Spleen (tissue), 11 donors: ENCODE measurements at regions not wholly inside any gene's neighbourhood (a gene's known extent, or its start where the extent isn't known, plus 50 kb on each side); places are given as distances from the start of the nearest gene placed in this dataset.

Source experiments
- DNase-seq: peaks from one replicate; pipeline ENCODE4 v3.0.0-alpha.2; 2020
- H3K27ac ChIP-seq, 8 donors: fragments of 200-600 bp; sonication (generic) in 7 of 8; 1 replicate in 4 of 8; 2 replicates in 4 of 8; pipeline versions ENCODE4 v1.5.0 to v1.8.0; 2016 to 2021; ENCODE audit warnings: inconsistent platforms in 4 of 8, mild to moderate bottlenecking in 4 of 8, moderate library complexity in 1 of 8
- H3K27me3 ChIP-seq, 7 donors: fragments of 200-600 bp; sonication (generic) in 6 of 7; replicated peaks in 1 of 7; 1 replicate in 4 of 7; 2 replicates in 3 of 7; pipeline versions ENCODE4 v1.5.0 to v1.8.0; 2016 to 2021; ENCODE audit warnings: inconsistent platforms in 3 of 7, mild to moderate bottlenecking in 1 of 7
- H3K36me3 ChIP-seq, 6 donors: fragments of 200-600 bp; sonication (generic) in 5 of 6; 1 replicate in 4 of 6; 2 replicates in 2 of 6; pipeline versions ENCODE4 v1.5.0 to v1.8.0; 2016 to 2021; ENCODE audit warnings: inconsistent platforms in 2 of 6
- H3K4me1 ChIP-seq, 6 donors: fragments of 200-600 bp; sonication (generic) in 5 of 6; 1 replicate in 3 of 6; 2 replicates in 3 of 6; pipeline versions ENCODE4 v1.5.0 to v1.8.0; 2016 to 2021; ENCODE audit warnings: inconsistent platforms in 3 of 6
- H3K4me3 ChIP-seq, 8 donors: fragments of 200-600 bp; sonication (generic) in 7 of 8; 1 replicate in 4 of 8; 2 replicates in 4 of 8; pipeline versions ENCODE4 v1.5.0 to v1.8.0; 2016 to 2021; ENCODE audit warnings: inconsistent platforms in 4 of 8, mild to moderate bottlenecking in 4 of 8, moderate library complexity in 2 of 8
- H3K9me3 ChIP-seq, 8 donors: fragments of 200-600 bp; sonication (generic) in 7 of 8; 1 replicate in 4 of 8; 2 replicates in 4 of 8; pipeline versions ENCODE4 v1.5.0 to v1.8.0; 2016 to 2021; ENCODE audit warnings: inconsistent platforms in 4 of 8
- CTCF ChIP-seq, 11 experiments: fragments of 200-600 bp in 7 of 11; fragments of 450-650 bp in 4 of 11; sonication (generic) in 4 of 11; IDR thresholded peaks in 8 of 11; conservative IDR thresholded peaks in 3 of 11; 1 replicate in 7 of 11; 2 replicates in 4 of 11; pipeline versions ENCODE4 v1.4.0 to v1.8.0; 2016 to 2021; ENCODE audit warnings: antibody characterized with exemption in 11 of 11, inconsistent platforms in 4 of 11, mild to moderate bottlenecking in 1 of 11
- POLR2A ChIP-seq, 3 donors: fragments of 450-650 bp; IDR thresholded peaks; one replicate each; pipeline ENCODE4 v1.5.1; 2017; ENCODE audit warnings: antibody characterized with exemption in 3 of 3, mild to moderate bottlenecking in 1 of 3
- POLR2AphosphoS5 ChIP-seq, 3 donors: sonication (generic); formaldehyde crosslinking; IDR thresholded peaks; one replicate each; pipeline ENCODE4 v1.5.1; 2017; ENCODE audit warnings: antibody characterized with exemption in 3 of 3
- WGBS, 5 donors: extraction: QIAGEN DNeasy Blood & Tissue Kit in 3 of 5; methylation state at CpG; one replicate each; pipeline versions ENCODE4 v1.1.5 to v1.1.7; 2013 to 2018; 5-methylcytosine and 5-hydroxymethylcytosine counted together
- intact Hi-C: fragments of 100-400 bp; cut with DNase I; formaldehyde crosslinking; loops from one replicate; pipeline ENCODE4 v1.15.0; 2023; ENCODE audit warnings: low total_unique reads
- donor health status: healthy with polysubstance abuse.
- donor health status: DM: no; HTN: no; CAD: no; lungs with moderate emphysema.
- donor health status: DM: no; HTN: no; CAD: no.
- donor health status: Bipolar disorder and iron deficiency.
- donor health status: healthy.
- donor health status: DM: no; HTN: no; CAD: no.
- donor health status: DM: yes; HTN: yes; CAD: no.

- WGBS, 5 donors: 61 to 82% (median 72%) methylated on average over 2 of the region's 2 CpGs
- Histone ChIP-seq H3K36me3 (no peaks in the 10 kb centered on the region), H3K27me3 (no peaks in the 10 kb centered on the region), H3K4me1 (no peaks in the 10 kb centered on the region), H3K9me3 (no peaks in the 10 kb centered on the region), H3K27ac (no peak overlapping the region), H3K4me3 (no peak overlapping the region)
- DNase-seq: no peak
- TF ChIP-seq POLR2A (IDR thresholded peaks at IDR 0.05): no peak
- no peak for TF ChIP-seq CTCF (IDR thresholded peaks at IDR 0.05 in 8 of 11, conservative IDR thresholded peaks at IDR 0.05 in 3 of 11)
- TF ChIP-seq POLR2AphosphoS5 (IDR thresholded peaks at IDR 0.05): no peak
- intact Hi-C loops: no loop called here
Observed at GRCh38 chr15:96115642-96116041, 214.9 kb upstream of the NR2F2 start.

- TF ChIP-seq CTCF (IDR thresholded peaks at IDR 0.05 in 8 of 11, conservative IDR thresholded peaks at IDR 0.05 in 3 of 11): no peak
- TF ChIP-seq POLR2AphosphoS5 (IDR thresholded peaks at IDR 0.05): no peak
- no peak for TF ChIP-seq POLR2A (IDR thresholded peaks at IDR 0.05)
- intact Hi-C loops: no loop called here
Observed at GRCh38 chr15:96117270-96117669, 213.2 kb upstream of the NR2F2 start.

GRCh38 chr15:96119734-96120133 lies 210.8 kb upstream of the NR2F2 start:
- no peak for DNase-seq
- Histone ChIP-seq H3K9me3 (no peaks in the 10 kb centered on the region), H3K36me3 (no peaks in the 10 kb centered on the region), H3K4me1 (no peaks in the 10 kb centered on the region), H3K27ac (no peak overlapping the region), H3K27me3 (no peaks in the 10 kb centered on the region), H3K4me3 (no peak overlapping the region)
- intact Hi-C loops: no loop called here
- WGBS, 5 donors: 86 to 90% (median 89%) methylated on average over 12 of the region's 12 CpGs
- TF ChIP-seq CTCF (IDR thresholded peaks at IDR 0.05 in 8 of 11, conservative IDR thresholded peaks at IDR 0.05 in 3 of 11) (no peak), POLR2AphosphoS5 (IDR thresholded peaks at IDR 0.05) (no peak), POLR2A (IDR thresholded peaks at IDR 0.05) (no peak)

More at GRCh38 chr15:96117270-96117669, 213.2 kb upstream of the NR2F2 start:
- no peaks in the 10 kb centered on the region for H3K4me1 ChIP-seq
- 53 to 93% (median 86%) methylated on average over 4 of the region's 4 CpGs for WGBS, 5 donors
- H3K9me3 ChIP-seq: no peaks in the 10 kb centered on the region
- no peaks in the 10 kb centered on the region for H3K36me3 ChIP-seq
- DNase-seq: no peak
- H3K27me3 ChIP-seq: no peaks in the 10 kb centered on the region
- no peak overlapping the region for H3K4me3 ChIP-seq
- no peak overlapping the region for H3K27ac ChIP-seq

- TF ChIP-seq POLR2A (IDR thresholded peaks at IDR 0.05) (no peak), POLR2AphosphoS5 (IDR thresholded peaks at IDR 0.05) (no peak), CTCF (IDR thresholded peaks at IDR 0.05 in 8 of 11, conservative IDR thresholded peaks at IDR 0.05 in 3 of 11) (no peak)
- H3K27ac ChIP-seq: no peak overlapping the region
- H3K4me1 ChIP-seq: no peaks in the 10 kb centered on the region
- intact Hi-C loops: no loop called here
- DNase-seq: no peak
- no peaks in the 10 kb centered on the region for H3K9me3 ChIP-seq
- WGBS, 5 donors: 75 to 83% (median 80%) methylated on average over 12 of the region's 12 CpGs
- no peak overlapping the region for H3K4me3 ChIP-seq
- H3K27me3 ChIP-seq: no peaks in the 10 kb centered on the region
- H3K36me3 ChIP-seq: no peaks in the 10 kb centered on the region
Observed at GRCh38 chr15:96121086-96121920, 209.2 kb upstream of the NR2F2 start.
